Stimulated activated CD8-positive, alpha-beta memory T cell treated with anti-CD3 and anti-CD28 coated beads, Interleukin-7, amount 100 ng/mL, for 48 hours (primary cell): ENCODE measurements at regions not wholly inside any gene's neighbourhood (a gene's known extent, or its start where the extent isn't known, plus 50 kb on each side); places are given as distances from the start of the nearest gene placed in this dataset.

Source experiments
- DNase-seq, 2 donors: peaks; one replicate each; pipeline ENCODE4 v3.0.0-alpha.2; 2020; ENCODE audit warnings: low read depth in 1 of 2; ENCODE audit errors: extremely low read depth in 1 of 2

DNA sequence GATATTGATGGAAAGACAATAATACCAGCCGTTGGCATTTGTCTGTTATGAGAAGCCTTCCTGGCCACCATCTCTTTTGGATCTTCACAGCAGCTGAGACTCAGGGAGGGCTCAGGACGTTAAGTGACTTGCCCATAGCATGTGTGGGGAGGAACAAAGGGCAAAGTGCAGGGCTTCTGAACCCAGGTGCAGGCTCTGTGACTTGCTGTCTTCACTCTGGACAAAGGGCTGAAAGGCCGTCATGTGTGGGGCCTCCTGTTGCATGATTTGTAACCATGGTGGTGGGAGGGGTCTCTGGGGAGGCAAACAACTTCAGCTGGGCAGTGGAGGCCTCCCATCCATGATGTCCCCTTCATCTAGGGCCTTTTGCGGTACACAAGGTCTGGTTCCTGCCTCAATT, 65.5 kb upstream of the SIX2 start:
- no peak for DNase-seq

- no peak for DNase-seq
Measured at GRCh38 chr2:45072862-45073237, 63.6 kb upstream of the SIX2 start.

- DNase-seq, result no peak
Measured at GRCh38 chr2:45072064-45072861, 63.0 kb upstream of the SIX2 start.

GRCh38 chr2:45070113-45070652, 60.9 kb upstream of the SIX2 start:
- DNase-seq, result no peak

- no peak for DNase-seq
Measured at GRCh38 chr2:45069684-45070083, 60.4 kb upstream of the SIX2 start.

- DNase-seq, result no peak
Measured at GRCh38 chr2:45068571-45069140, 59.4 kb upstream of the SIX2 start.

DNA sequence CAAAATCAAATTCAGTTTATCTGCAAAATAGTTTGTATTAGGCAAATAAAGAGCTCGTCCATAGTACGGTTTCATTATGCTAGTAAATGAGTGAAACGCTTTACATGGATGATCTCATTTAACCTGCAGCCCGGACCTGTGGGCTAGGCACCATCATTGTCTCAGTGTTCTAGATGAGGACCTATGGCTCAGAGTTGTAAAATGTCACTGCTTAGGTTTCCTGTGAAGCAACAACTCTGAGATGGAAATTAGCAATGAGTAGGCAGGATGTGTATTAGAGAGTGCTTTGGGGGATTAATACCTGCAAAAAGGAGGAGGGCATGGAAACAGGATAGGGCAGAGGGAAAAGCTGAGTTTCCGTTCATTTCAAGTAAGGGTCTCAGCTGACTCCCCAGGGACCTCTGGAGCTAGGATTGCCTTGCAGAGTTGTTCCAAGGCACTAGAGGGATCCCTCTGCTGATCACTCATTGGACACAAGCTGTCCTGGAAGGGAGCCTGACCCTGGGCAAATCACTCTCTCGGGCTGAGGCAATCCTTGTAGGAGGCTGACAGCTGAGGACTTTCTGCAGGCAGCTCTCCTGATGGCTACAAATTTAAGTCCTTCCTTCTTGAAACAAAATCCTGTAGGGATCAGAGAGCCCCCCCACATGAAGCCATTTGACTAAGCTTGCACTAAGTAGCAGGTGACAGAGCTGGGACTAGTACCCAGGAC, 58.8 kb upstream of the SIX2 start:
- DNase-seq, result no peak
